GM12878 (cell line): ENCODE measurements at regions not wholly inside any gene's neighbourhood (a gene's known extent, or its start where the extent isn't known, plus 50 kb on each side); places are given as distances from the start of the nearest gene placed in this dataset.

Source experiments
- MXI1 ChIP-seq: fragments of 150-350 bp; IDR thresholded peaks from 2 replicates; pipeline ENCODE4 v1.6.1; 2011; ENCODE audit warnings: low read depth, mild to moderate bottlenecking, inconsistent platforms, low read length, improper control_type of control experiment
- TF ChIP-seq, protein P1 (sequence below), 3 experiments: IDR thresholded peaks in 2 of 3; conservative IDR thresholded peaks in 1 of 3; 2 replicates each; pipeline ENCODE4 v1.5.1; 2011; ENCODE audit warnings: low read depth in 3 of 3, low read length in 3 of 3, mild to moderate bottlenecking in 3 of 3, control low read depth in 2 of 3, moderate library complexity in 2 of 3, inconsistent platforms in 1 of 3, mixed read lengths in 1 of 3; ENCODE audit not compliant: control insufficient read depth in 2 of 3, insufficient read depth in 1 of 3; ENCODE audit errors: extremely low read depth in 1 of 3

DNA sequence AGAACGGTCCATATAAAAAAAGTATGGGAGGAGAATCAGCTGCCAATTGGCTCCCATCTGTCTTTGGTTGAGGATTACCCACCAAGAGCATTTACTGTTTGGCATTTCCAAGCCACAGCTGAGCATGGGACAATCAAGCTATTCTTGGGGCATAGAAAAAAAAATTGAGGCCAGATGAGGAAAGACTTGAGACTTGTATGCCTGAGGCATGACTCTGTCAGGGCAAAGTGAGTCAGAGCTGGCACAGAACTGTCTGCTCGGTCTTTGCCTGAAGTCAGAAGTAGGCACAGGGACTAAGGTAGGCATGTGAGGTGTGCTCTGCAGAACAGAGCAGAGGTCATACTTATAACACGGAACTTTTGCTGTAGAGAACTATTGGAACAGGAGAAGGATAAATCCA, 126.5 kb upstream of the CHRM2 start:
- TF ChIP-seq, protein P1, sequence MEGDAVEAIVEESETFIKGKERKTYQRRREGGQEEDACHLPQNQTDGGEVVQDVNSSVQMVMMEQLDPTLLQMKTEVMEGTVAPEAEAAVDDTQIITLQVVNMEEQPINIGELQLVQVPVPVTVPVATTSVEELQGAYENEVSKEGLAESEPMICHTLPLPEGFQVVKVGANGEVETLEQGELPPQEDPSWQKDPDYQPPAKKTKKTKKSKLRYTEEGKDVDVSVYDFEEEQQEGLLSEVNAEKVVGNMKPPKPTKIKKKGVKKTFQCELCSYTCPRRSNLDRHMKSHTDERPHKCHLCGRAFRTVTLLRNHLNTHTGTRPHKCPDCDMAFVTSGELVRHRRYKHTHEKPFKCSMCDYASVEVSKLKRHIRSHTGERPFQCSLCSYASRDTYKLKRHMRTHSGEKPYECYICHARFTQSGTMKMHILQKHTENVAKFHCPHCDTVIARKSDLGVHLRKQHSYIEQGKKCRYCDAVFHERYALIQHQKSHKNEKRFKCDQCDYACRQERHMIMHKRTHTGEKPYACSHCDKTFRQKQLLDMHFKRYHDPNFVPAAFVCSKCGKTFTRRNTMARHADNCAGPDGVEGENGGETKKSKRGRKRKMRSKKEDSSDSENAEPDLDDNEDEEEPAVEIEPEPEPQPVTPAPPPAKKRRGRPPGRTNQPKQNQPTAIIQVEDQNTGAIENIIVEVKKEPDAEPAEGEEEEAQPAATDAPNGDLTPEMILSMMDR (IDR thresholded peaks at IDR 0.05 in 2 of 3, conservative IDR thresholded peaks at IDR 0.05 in 1 of 3; ENCODE audit: control insufficient read depth in 2 of 3, extremely low read depth in 1 of 3, insufficient read depth in 1 of 3, low read depth in 3 of 3, low read length in 3 of 3): no peak
- TF ChIP-seq MXI1: no peak
